WTC11 (cell line): ENCODE measurements at regions not wholly inside any gene's neighbourhood (a gene's known extent, or its start where the extent isn't known, plus 50 kb on each side); places are given as distances from the start of the nearest gene placed in this dataset.

Experiments
- ATAC-seq: fragments of 200-7000 bp; cut with Tn5 transposase; 2 replicates; pipeline ENCODE4 v1.10.0; 2021; ENCODE audit warnings: mild to moderate bottlenecking, moderate library complexity
- CTCF ChIA-PET: fragments of 300-600 bp; sonication (Branson Sonifier 250); formaldehyde crosslinking; loops from one replicate; lab custom pipeline; 2021; ENCODE audit warnings: antibody characterized with exemption; lab: Charles Lee
- POLR2A ChIA-PET: fragments of 350-600 bp; sonication (Branson Sonifier 250); formaldehyde crosslinking; loops from one replicate; lab custom pipeline; 2021; ENCODE audit warnings: antibody characterized with exemption; lab: Charles Lee
- DNase-seq: peaks from one replicate; pipeline ENCODE4 v3.0.0; 2021; ENCODE audit warnings: low spot score
- H3K27ac Mint-ChIP-seq: 2 replicates; pipeline ENCODE4 v1.8.0; 2021; ENCODE audit warnings: mixed read lengths
- H3K27me3 Mint-ChIP-seq: 2 replicates; pipeline ENCODE4 v1.8.0; 2021; ENCODE audit warnings: low read depth, mild to moderate bottlenecking, moderate library complexity, mixed read lengths
- H3K36me3 Mint-ChIP-seq: 2 replicates; pipeline ENCODE4 v1.8.0; 2021; ENCODE audit warnings: mixed read lengths
- H3K4me1 Mint-ChIP-seq: 2 replicates; pipeline ENCODE4 v1.8.0; 2022; ENCODE audit warnings: mixed read lengths
- H3K4me3 Mint-ChIP-seq: 2 replicates; pipeline ENCODE4 v1.8.0; 2021; ENCODE audit warnings: mild to moderate bottlenecking, moderate library complexity, mixed read lengths
- H3K9me3 Mint-ChIP-seq: 2 replicates; pipeline ENCODE4 v1.8.0; 2021; ENCODE audit warnings: mixed read lengths
- ATF1 ChIP-seq: sonication (generic); formaldehyde crosslinking; IDR thresholded peaks from 2 replicates; pipeline ENCODE4 v1.8.1; 2023; ENCODE audit warnings: mild to moderate bottlenecking, moderate library complexity, missing genetic modification reagents
- ATF3 ChIP-seq: sonication (generic); formaldehyde crosslinking; conservative IDR thresholded peaks from 2 replicates; pipeline ENCODE4 v1.8.1; 2022; ENCODE audit warnings: mild to moderate bottlenecking, missing genetic modification reagents
- CREB1 ChIP-seq: sonication (generic); formaldehyde crosslinking; IDR thresholded peaks from 2 replicates; pipeline ENCODE4 v1.8.0; 2023; ENCODE audit warnings: mild to moderate bottlenecking, missing genetic modification reagents
- E2F4 ChIP-seq: sonication (generic); formaldehyde crosslinking; IDR thresholded peaks from 2 replicates; pipeline ENCODE4 v1.8.1; 2022; ENCODE audit warnings: low read depth, mild to moderate bottlenecking, moderate library complexity, missing genetic modification reagents, borderline replicate concordance
- ETV6 ChIP-seq: sonication (generic); formaldehyde crosslinking; IDR thresholded peaks from 2 replicates; pipeline ENCODE4 v1.8.1; 2022; ENCODE audit warnings: mild to moderate bottlenecking, missing genetic modification reagents
- FOXK1 ChIP-seq: sonication (generic); formaldehyde crosslinking; IDR thresholded peaks from 2 replicates; pipeline ENCODE4 v1.8.0; 2022; ENCODE audit warnings: mild to moderate bottlenecking, moderate library complexity, missing genetic modification reagents
- FOXP1 ChIP-seq: sonication (generic); formaldehyde crosslinking; IDR thresholded peaks from 2 replicates; pipeline ENCODE4 v1.8.0; 2022; ENCODE audit warnings: missing genetic modification reagents, mild to moderate bottlenecking, moderate library complexity, borderline replicate concordance
- GRHL2 ChIP-seq: fragments of 250-450 bp; sonication (Bioruptor Pico); IDR thresholded peaks from 2 replicates; pipeline ENCODE4 v1.8.0; 2022; ENCODE audit warnings: mild to moderate bottlenecking, moderate library complexity; ENCODE audit not compliant: insufficient replicate concordance, severe bottlenecking
- HMGA2 ChIP-seq: fragments of 250-450 bp; sonication (Bioruptor Pico); IDR thresholded peaks from 2 replicates; pipeline ENCODE4 v1.4.0; 2021; ENCODE audit warnings: mild to moderate bottlenecking, moderate library complexity
- NR2C2 ChIP-seq: sonication (generic); formaldehyde crosslinking; IDR thresholded peaks from 2 replicates; pipeline ENCODE4 v1.8.0; 2022; ENCODE audit warnings: mild to moderate bottlenecking, missing genetic modification reagents
- RELA ChIP-seq: sonication (generic); formaldehyde crosslinking; IDR thresholded peaks from 2 replicates; pipeline ENCODE4 v1.8.1; 2022; ENCODE audit warnings: missing genetic modification reagents, mild to moderate bottlenecking, borderline replicate concordance
- SMAD3 ChIP-seq: sonication (generic); formaldehyde crosslinking; IDR thresholded peaks from 2 replicates; pipeline ENCODE4 v1.8.0; 2022; ENCODE audit warnings: missing genetic modification reagents, mild to moderate bottlenecking, borderline replicate concordance
- ZBTB21 ChIP-seq: sonication (generic); formaldehyde crosslinking; IDR thresholded peaks from 2 replicates; pipeline ENCODE4 v1.8.1; 2023; ENCODE audit warnings: mild to moderate bottlenecking, missing genetic modification reagents, borderline replicate concordance
- ZNF121 ChIP-seq: sonication (generic); formaldehyde crosslinking; IDR thresholded peaks from 2 replicates; pipeline ENCODE4 v1.8.0; 2023; ENCODE audit warnings: missing genetic modification reagents
- ZNF138 ChIP-seq: sonication (generic); formaldehyde crosslinking; conservative IDR thresholded peaks from 2 replicates; pipeline ENCODE4 v1.8.1; 2022; ENCODE audit warnings: mild to moderate bottlenecking, moderate library complexity, missing genetic modification reagents
- ZNF219 ChIP-seq: sonication (generic); formaldehyde crosslinking; IDR thresholded peaks from 2 replicates; pipeline ENCODE4 v1.8.0; 2023; ENCODE audit warnings: missing genetic modification reagents, mild to moderate bottlenecking, borderline replicate concordance
- ZNF232 ChIP-seq: sonication (generic); formaldehyde crosslinking; IDR thresholded peaks from 2 replicates; pipeline ENCODE4 v1.8.0; 2022; ENCODE audit warnings: mild to moderate bottlenecking, missing genetic modification reagents
- ZNF281 ChIP-seq: sonication (generic); formaldehyde crosslinking; IDR thresholded peaks from 2 replicates; pipeline ENCODE4 v1.8.0; 2023; ENCODE audit warnings: mild to moderate bottlenecking, missing genetic modification reagents
- TF ChIP-seq, protein P1 (sequence below): sonication (generic); formaldehyde crosslinking; IDR thresholded peaks from 2 replicates; pipeline ENCODE4 v1.8.1; 2023; ENCODE audit warnings: mild to moderate bottlenecking, missing genetic modification reagents, borderline replicate concordance
- TF ChIP-seq, protein P2 (sequence below): sonication (generic); formaldehyde crosslinking; IDR thresholded peaks from 2 replicates; pipeline ENCODE4 v1.8.0; 2022; ENCODE audit warnings: mild to moderate bottlenecking, missing genetic modification reagents
- TF ChIP-seq, protein P3 (sequence below): sonication (generic); formaldehyde crosslinking; IDR thresholded peaks from 2 replicates; pipeline ENCODE4 v1.8.0; 2022; ENCODE audit warnings: mild to moderate bottlenecking, missing genetic modification reagents

GRCh38 chr5:17430241-17430640 lies 67.8 kb upstream of the TAF11L2 start:
- no peak for TF ChIP-seq ZNF138 (CRISPR knock-in tag)
- TF ChIP-seq ETV6 = no peak
- TF ChIP-seq FOXP1 (CRISPR knock-in tag) = no peak
- no peaks in the 10 kb centered on the region for H3K36me3 Mint-ChIP-seq
- CTCF ChIA-PET = no interaction called here
- POLR2A ChIA-PET = interaction anchor here (0.6 kb wide), 1 partner anchor 1225 kb away, joined by 3 read pairs; no protein-coding TSS in a partner anchor
- peaks cover 38% of the 10 kb centered on the region for H3K4me1 Mint-ChIP-seq
- no peak overlapping the region for H3K27ac Mint-ChIP-seq
- DNase-seq = no peak
- H3K9me3 Mint-ChIP-seq = no peaks in the 10 kb centered on the region
- ATAC-seq = no peak; the same call in 1 of the 2 replicates
- no peaks in the 10 kb centered on the region for H3K27me3 Mint-ChIP-seq
- no peak overlapping the region for H3K4me3 Mint-ChIP-seq

DNA sequence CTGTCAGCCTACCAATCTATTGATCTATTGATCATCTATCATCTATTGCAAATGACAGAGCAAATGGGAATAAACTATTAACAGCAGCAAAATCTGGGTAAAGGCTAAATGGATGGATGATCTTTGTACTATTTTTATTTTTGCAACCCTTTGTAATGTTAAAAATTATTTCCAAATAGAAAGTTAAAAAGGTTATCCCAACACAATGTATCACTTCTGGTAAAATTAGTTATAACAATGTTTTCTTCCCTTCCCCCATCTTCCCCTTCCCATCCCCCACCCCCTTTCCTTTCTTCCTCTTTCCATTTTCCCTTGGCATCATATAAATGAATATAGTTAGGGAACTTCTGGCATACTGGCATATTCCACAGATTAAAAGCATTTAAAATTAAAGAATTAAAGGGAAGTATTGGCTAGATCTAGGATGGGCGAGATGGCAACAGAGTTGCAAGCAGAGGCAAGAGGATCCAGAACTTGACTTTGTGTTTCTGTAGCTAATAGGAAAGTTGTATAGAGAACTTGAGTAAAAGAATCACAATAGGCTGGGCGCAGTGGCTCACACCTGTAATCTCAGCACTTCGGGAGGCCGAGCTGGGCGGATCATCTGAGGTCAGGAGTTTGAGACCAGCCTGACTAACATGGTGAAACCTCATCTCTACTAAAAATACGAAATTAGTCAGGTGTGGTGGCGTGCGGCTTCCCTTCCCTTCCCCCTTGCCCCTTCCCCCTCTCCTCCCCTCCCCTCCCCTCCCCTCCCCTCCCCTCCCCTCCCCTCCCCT lies 66.6 kb upstream of the TAF11L2 start:
- ATAC-seq = no peak
- TF ChIP-seq NR2C2 (CRISPR knock-in tag) (no peak), ZNF219 (CRISPR knock-in tag) (no peak), GRHL2 (CRISPR knock-in tag) (no peak), ZNF121 (CRISPR knock-in tag) (no peak), ZNF232 (CRISPR knock-in tag) (no peak), HMGA2 (CRISPR knock-in tag) (no peak), FOXK1 (no peak), ATF1 (CRISPR knock-in tag) (no peak), ZBTB21 (CRISPR knock-in tag) (no peak), SMAD3 (CRISPR knock-in tag) (no peak), E2F4 (CRISPR knock-in tag) (no peak)
- TF ChIP-seq, protein P1, sequence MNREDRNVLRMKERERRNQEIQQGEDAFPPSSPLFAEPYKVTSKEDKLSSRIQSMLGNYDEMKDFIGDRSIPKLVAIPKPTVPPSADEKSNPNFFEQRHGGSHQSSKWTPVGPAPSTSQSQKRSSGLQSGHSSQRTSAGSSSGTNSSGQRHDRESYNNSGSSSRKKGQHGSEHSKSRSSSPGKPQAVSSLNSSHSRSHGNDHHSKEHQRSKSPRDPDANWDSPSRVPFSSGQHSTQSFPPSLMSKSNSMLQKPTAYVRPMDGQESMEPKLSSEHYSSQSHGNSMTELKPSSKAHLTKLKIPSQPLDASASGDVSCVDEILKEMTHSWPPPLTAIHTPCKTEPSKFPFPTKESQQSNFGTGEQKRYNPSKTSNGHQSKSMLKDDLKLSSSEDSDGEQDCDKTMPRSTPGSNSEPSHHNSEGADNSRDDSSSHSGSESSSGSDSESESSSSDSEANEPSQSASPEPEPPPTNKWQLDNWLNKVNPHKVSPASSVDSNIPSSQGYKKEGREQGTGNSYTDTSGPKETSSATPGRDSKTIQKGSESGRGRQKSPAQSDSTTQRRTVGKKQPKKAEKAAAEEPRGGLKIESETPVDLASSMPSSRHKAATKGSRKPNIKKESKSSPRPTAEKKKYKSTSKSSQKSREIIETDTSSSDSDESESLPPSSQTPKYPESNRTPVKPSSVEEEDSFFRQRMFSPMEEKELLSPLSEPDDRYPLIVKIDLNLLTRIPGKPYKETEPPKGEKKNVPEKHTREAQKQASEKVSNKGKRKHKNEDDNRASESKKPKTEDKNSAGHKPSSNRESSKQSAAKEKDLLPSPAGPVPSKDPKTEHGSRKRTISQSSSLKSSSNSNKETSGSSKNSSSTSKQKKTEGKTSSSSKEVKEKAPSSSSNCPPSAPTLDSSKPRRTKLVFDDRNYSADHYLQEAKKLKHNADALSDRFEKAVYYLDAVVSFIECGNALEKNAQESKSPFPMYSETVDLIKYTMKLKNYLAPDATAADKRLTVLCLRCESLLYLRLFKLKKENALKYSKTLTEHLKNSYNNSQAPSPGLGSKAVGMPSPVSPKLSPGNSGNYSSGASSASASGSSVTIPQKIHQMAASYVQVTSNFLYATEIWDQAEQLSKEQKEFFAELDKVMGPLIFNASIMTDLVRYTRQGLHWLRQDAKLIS = no peak
- TF ChIP-seq, protein P2, sequence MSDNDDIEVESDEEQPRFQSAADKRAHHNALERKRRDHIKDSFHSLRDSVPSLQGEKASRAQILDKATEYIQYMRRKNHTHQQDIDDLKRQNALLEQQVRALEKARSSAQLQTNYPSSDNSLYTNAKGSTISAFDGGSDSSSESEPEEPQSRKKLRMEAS (CRISPR knock-in tag) = no peak
- TF ChIP-seq, protein P3, sequence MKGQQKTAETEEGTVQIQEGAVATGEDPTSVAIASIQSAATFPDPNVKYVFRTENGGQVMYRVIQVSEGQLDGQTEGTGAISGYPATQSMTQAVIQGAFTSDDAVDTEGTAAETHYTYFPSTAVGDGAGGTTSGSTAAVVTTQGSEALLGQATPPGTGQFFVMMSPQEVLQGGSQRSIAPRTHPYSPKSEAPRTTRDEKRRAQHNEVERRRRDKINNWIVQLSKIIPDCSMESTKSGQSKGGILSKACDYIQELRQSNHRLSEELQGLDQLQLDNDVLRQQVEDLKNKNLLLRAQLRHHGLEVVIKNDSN = no peak
- no peak for DNase-seq
- H3K9me3 Mint-ChIP-seq = no peaks in the 10 kb centered on the region
- no peaks in the 10 kb centered on the region for H3K27me3 Mint-ChIP-seq
- POLR2A ChIA-PET = no interaction called here
- peaks cover 37% of the 10 kb centered on the region for H3K4me1 Mint-ChIP-seq
- no peak overlapping the region for H3K4me3 Mint-ChIP-seq
- CTCF ChIA-PET = no interaction called here
- no peaks in the 10 kb centered on the region for H3K36me3 Mint-ChIP-seq
- H3K27ac Mint-ChIP-seq = no peak overlapping the region

DNA sequence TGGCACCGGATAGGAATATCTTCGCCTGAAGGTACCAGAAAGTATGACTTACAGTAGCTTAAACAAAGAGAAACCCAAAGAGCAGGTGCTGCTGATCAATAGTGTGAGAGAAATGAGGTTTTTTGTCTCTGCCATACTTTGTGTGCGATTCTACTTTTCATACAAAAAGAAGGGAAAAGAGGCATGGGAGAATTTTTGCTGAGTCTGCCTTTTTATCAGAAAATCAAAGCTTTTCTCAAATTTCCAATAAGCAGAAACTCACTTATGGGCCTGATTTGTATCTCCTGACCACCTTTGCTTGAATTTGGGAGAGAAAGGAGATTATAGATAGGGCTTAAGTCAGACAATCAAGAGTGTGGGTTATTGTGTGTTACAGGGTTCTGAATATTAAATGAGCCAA lies 65.5 kb upstream of the TAF11L2 start:
- Mint-ChIP-seq H3K27ac (no peak overlapping the region), H3K9me3 (no peaks in the 10 kb centered on the region), H3K4me3 (no peak overlapping the region), H3K36me3 (no peaks in the 10 kb centered on the region), H3K4me1 (peaks cover 39% of the 10 kb centered on the region), H3K27me3 (no peaks in the 10 kb centered on the region)
- ATAC-seq (no peak), DNase-seq (no peak)
- TF ChIP-seq RELA (CRISPR knock-in tag) = no peak
- TF ChIP-seq CREB1 (CRISPR knock-in tag) = no peak
- no peak for TF ChIP-seq ATF3 (CRISPR knock-in tag)
- no peak for TF ChIP-seq ZNF281
- no peak for TF ChIP-seq ZNF219 (CRISPR knock-in tag)
- CTCF ChIA-PET = interaction anchor here (0.6 to 0.8 kb wide), 2 partner anchors 216 to 292 kb away, joined by 3 to 4 read pairs; no protein-coding TSS in a partner anchor
- POLR2A ChIA-PET = no interaction called here
